Left lung (tissue), 4 donors: ENCODE measurements at regions not wholly inside any gene's neighbourhood (a gene's known extent, or its start where the extent isn't known, plus 50 kb on each side); places are given as distances from the start of the nearest gene placed in this dataset.

Experiments used
- ATAC-seq: fragments of 200-7000 bp; cut with Tn5 transposase; one replicate; pipeline ENCODE4 v1.9.1; 2020; ENCODE audit warnings: moderate library complexity
- DNase-seq, 4 donors: peaks; one replicate each; pipeline ENCODE4 v3.0.0-alpha.2; 2013 to 2020
- H3K27ac ChIP-seq, 2 donors: fragments of 200-600 bp; sonication (generic) in 1 of 2; one replicate each; pipeline versions ENCODE4 v1.5.0 to v1.8.0; 2020 to 2021
- H3K27me3 ChIP-seq, 2 donors: fragments of 200-600 bp; sonication (generic) in 1 of 2; one replicate each; pipeline versions ENCODE4 v1.5.0 to v1.8.0; 2020 to 2021
- H3K36me3 ChIP-seq, 2 donors: fragments of 200-600 bp; sonication (generic) in 1 of 2; one replicate each; pipeline versions ENCODE4 v1.5.0 to v1.8.0; 2020 to 2021
- H3K4me1 ChIP-seq, 2 donors: fragments of 200-600 bp; one replicate each; pipeline ENCODE4 v1.8.0; 2021
- H3K4me3 ChIP-seq, 2 donors: fragments of 200-600 bp; sonication (generic) in 1 of 2; one replicate each; pipeline versions ENCODE4 v1.5.0 to v1.8.0; 2020 to 2021; ENCODE audit warnings: mild to moderate bottlenecking in 1 of 2
- H3K9me3 ChIP-seq, 2 donors: fragments of 200-600 bp; sonication (generic) in 1 of 2; one replicate each; pipeline versions ENCODE4 v1.5.0 to v1.8.0; 2020 to 2021
- intact Hi-C, 2 donors: fragments of 100-400 bp; cut with DNase I; formaldehyde crosslinking; loops; one replicate each; pipeline versions ENCODE4 v1.11.2 to v1.14.2; 2022
- TF ChIP-seq, protein P1 (sequence below), 2 donors: fragments of 200-600 bp; sonication (generic) in 1 of 2; IDR thresholded peaks; one replicate each; pipeline versions ENCODE4 v1.5.0 to v1.8.0; 2021; ENCODE audit warnings: antibody characterized with exemption in 2 of 2
- donor health status: DM: no; HTN: yes; CAD: no.
- donor health status: DM: no; HTN: no; CAD: no.

DNA sequence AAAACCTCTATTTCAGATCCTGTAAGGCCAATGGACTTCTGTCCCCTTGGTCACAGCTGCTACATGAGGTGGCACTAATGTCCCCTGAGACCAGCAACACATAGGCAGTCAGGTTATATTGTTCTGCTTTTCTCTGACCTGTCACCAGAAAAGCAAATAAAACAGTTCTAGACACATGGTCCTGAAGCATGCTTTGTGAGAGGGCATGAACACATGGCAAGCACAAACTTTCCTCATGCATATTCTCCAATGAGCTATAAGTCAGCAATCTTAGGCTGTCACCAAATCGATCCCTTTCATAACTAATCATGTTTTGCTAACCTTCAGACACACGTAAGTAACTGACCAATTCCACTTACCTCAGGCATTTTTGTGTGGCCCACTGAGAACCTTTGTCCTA lies 225.4 kb upstream of the ZC3H12C start:
- H3K9me3 ChIP-seq = peaks cover 0 to 8% of the 10 kb centered on the region in 2 donors
- no peaks in the 10 kb centered on the region for H3K4me1 ChIP-seq
- H3K4me3 ChIP-seq = no peak overlapping the region
- DNase-seq (no peak), ATAC-seq (no peak)
- TF ChIP-seq, protein P1, sequence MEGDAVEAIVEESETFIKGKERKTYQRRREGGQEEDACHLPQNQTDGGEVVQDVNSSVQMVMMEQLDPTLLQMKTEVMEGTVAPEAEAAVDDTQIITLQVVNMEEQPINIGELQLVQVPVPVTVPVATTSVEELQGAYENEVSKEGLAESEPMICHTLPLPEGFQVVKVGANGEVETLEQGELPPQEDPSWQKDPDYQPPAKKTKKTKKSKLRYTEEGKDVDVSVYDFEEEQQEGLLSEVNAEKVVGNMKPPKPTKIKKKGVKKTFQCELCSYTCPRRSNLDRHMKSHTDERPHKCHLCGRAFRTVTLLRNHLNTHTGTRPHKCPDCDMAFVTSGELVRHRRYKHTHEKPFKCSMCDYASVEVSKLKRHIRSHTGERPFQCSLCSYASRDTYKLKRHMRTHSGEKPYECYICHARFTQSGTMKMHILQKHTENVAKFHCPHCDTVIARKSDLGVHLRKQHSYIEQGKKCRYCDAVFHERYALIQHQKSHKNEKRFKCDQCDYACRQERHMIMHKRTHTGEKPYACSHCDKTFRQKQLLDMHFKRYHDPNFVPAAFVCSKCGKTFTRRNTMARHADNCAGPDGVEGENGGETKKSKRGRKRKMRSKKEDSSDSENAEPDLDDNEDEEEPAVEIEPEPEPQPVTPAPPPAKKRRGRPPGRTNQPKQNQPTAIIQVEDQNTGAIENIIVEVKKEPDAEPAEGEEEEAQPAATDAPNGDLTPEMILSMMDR (IDR thresholded peaks at IDR 0.05) = no peak
- no peaks in the 10 kb centered on the region for H3K27me3 ChIP-seq
- intact Hi-C loops = no loop called here
- H3K27ac ChIP-seq = no peak overlapping the region
- H3K36me3 ChIP-seq = no peaks in the 10 kb centered on the region

DNA sequence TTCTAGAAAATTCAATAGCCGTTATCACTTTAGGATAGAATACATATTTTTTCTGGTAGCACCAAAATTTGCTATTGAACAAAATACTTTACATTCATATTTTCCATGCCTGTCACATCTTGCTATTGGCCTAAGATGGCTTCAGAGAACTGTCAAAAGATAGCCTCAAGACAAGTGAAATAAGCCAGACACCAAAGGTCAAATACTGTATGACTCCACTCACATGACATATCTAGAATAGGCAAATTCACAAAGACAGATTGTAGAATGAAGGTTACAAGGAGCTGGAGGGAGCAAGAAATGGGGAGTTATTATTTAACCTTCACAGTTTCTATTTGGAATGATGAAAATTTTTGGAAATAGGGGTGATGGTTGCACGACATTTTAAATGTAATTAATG lies 223.7 kb upstream of the ZC3H12C start:
- Histone ChIP-seq H3K27me3 (no peaks in the 10 kb centered on the region), H3K36me3 (no peaks in the 10 kb centered on the region), H3K4me1 (no peaks in the 10 kb centered on the region), H3K4me3 (no peak overlapping the region), H3K27ac (no peak overlapping the region), H3K9me3 (peaks cover 0 to 10% of the 10 kb centered on the region in 2 donors)
- intact Hi-C loops = no loop called here
- TF ChIP-seq, protein P1 (IDR thresholded peaks at IDR 0.05) = no peak
- DNase-seq (no peak), ATAC-seq (no peak)

DNA sequence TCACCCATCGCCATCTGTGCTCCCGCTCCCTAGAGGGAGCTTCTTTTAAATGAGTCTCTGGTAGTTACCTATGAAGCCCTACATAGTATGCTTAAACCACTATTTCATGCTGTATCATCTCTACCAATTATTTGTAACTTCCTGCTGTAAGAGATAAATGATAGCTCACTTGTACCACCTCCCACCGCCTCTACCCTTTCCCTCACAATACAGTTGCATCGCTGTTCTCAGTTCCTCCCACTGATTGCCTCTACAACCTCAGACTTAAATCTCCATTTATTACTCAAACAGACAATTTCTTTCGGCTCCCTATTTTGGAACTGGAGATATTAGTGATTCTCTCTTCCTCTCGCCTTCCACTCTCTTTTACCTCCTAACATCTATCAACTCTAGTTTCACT lies 222.9 kb upstream of the ZC3H12C start:
- Histone ChIP-seq H3K27me3 (no peaks in the 10 kb centered on the region), H3K9me3 (peaks cover 0 to 10% of the 10 kb centered on the region in 2 donors), H3K4me1 (no peaks in the 10 kb centered on the region), H3K27ac (no peak overlapping the region), H3K36me3 (no peaks in the 10 kb centered on the region), H3K4me3 (no peak overlapping the region)
- TF ChIP-seq, protein P1 (IDR thresholded peaks at IDR 0.05) = no peak
- no peak for ATAC-seq
- intact Hi-C loops = no loop called here
- no peak for DNase-seq

DNA sequence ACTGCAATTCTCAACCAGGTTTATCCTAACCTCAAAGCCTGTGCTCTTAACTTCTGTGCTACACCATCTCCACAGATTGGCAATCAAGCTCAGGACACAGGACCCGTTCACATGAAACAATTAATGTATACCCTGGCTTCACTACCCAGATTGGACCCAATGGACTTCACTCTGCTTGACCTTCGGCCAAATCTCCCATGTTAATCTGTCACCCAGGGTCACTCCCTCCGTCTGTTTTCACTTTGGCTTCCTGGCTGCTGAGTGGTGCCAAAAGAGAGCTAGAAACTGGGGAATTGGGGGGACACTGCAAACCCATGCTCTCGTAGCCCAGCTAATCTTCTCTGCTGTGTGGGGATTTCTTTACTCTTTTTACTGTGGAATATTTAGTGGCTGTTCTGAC lies 216.1 kb upstream of the ZC3H12C start:
- H3K27ac ChIP-seq = no peak overlapping the region
- H3K27me3 ChIP-seq = no peaks in the 10 kb centered on the region
- no peaks in the 10 kb centered on the region for H3K4me1 ChIP-seq
- H3K36me3 ChIP-seq = no peaks in the 10 kb centered on the region
- no peak overlapping the region for H3K4me3 ChIP-seq
- TF ChIP-seq, protein P1 (IDR thresholded peaks at IDR 0.05) = no peak
- peaks cover 0 to 10% of the 10 kb centered on the region in 2 donors for H3K9me3 ChIP-seq
- DNase-seq (no peak), ATAC-seq (no peak)
- intact Hi-C loops = no loop called here

DNA sequence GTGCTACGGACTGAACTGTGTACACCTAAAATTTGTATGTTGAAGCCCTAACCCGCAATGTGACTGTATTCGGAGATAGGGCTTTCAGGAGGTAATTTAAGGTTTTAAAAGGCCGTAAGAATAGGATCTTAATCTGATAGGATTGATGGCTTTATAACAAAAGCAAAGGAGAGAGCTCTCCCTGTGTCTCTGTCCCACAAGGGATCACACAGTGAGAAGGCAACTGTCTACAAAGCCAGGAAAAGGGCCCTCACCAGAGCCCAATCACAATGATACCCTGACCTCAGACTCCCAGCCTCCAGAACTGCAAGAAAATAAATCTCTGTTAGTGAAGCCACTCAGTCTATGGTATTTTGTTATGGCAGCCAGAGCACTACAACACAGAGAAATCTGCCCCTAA lies 208.7 kb upstream of the ZC3H12C start:
- no peaks in the 10 kb centered on the region for H3K4me1 ChIP-seq
- H3K4me3 ChIP-seq = no peak overlapping the region
- no peaks in the 10 kb centered on the region for H3K36me3 ChIP-seq
- DNase-seq = no peak
- no peaks in the 10 kb centered on the region for H3K9me3 ChIP-seq
- H3K27ac ChIP-seq = no peak overlapping the region
- H3K27me3 ChIP-seq = no peaks in the 10 kb centered on the region
- TF ChIP-seq, protein P1 (IDR thresholded peaks at IDR 0.05) = no peak
- intact Hi-C loops = no loop called here
- no peak for ATAC-seq
